NCI-H345 treated with DMSO at 0.1 percent for 48 hours (cell line): ENCODE measurements at regions not wholly inside any gene's neighbourhood (a gene's known extent, or its start where the extent isn't known, plus 50 kb on each side); places are given as distances from the start of the nearest gene placed in this dataset.
"Not testable (repeated sequence)": the region's sequence is repeated elsewhere in the genome, so short reads cannot be mapped to it uniquely, and the experiment has no call there.

ENCODE experiments used
- DNase-seq: peaks from one replicate; lab custom pipeline; 2025; ENCODE audit not compliant: unreplicated experiment; lab: John Stamatoyannopoulos, UW

- DNase-seq: no peak
These were observed 55.6 kb upstream of the ABCD3 start for GRCh38 chr1:94362466-94363058.

- DNase-seq: no peak
These were observed 59.3 kb upstream of the ABCD3 start for GRCh38 chr1:94358630-94359599.

GRCh38 chr1:94357661-94358060 is 60.5 kb upstream of the ABCD3 start:
- no peak for DNase-seq

GRCh38 chr1:94355485-94355980 is 62.7 kb upstream of the ABCD3 start:
- DNase-seq: no peak

- DNase-seq: no peak
These were observed 66.7 kb upstream of the ABCD3 start for GRCh38 chr1:94351481-94351880.

GRCh38 chr1:94350350-94350924 is 67.8 kb upstream of the ABCD3 start:
- DNase-seq: no peak

- DNase-seq: no peak
These were observed 68.3 kb upstream of the ABCD3 start for GRCh38 chr1:94349853-94350252.

GRCh38 chr1:94348386-94348785 is 69.8 kb upstream of the ABCD3 start:
- not testable (repeated sequence) for DNase-seq

GRCh38 chr1:94345148-94345721 is 73.0 kb upstream of the ABCD3 start:
- no peak for DNase-seq

- no peak for DNase-seq
These were observed 75.8 kb upstream of the ABCD3 start for GRCh38 chr1:94342416-94342815.

- DNase-seq: no peak
These were observed 78.8 kb upstream of the ABCD3 start for GRCh38 chr1:94339206-94339927.

GRCh38 chr1:94336991-94337390 is 81.2 kb upstream of the ABCD3 start:
- DNase-seq: no peak

- DNase-seq: no peak
These were observed 82.2 kb upstream of the ABCD3 start for GRCh38 chr1:94335950-94336349.

GRCh38 chr1:94335447-94335846 is 82.7 kb upstream of the ABCD3 start:
- no peak for DNase-seq

GRCh38 chr1:94334764-94335163 is 83.4 kb upstream of the ABCD3 start:
- no peak for DNase-seq

GRCh38 chr1:94332952-94333351 is 85.2 kb upstream of the ABCD3 start:
- DNase-seq: no peak

- no peak for DNase-seq
These were observed 85.7 kb upstream of the ABCD3 start for GRCh38 chr1:94332516-94332915.

- DNase-seq: no peak
These were observed 88.2 kb upstream of the ABCD3 start for GRCh38 chr1:94329986-94330385.

- no peak for DNase-seq
These were observed 88.9 kb upstream of the ABCD3 start for GRCh38 chr1:94329276-94329675.

GRCh38 chr1:94327001-94327690 is 89.8 kb upstream of the ARHGAP29 start:
- DNase-seq: no peak
